Panc1 (cell line): ENCODE measurements at regions not wholly inside any gene's neighbourhood (a gene's known extent, or its start where the extent isn't known, plus 50 kb on each side); places are given as distances from the start of the nearest gene placed in this dataset.
"Not testable (repeated sequence)": the region's sequence is repeated elsewhere in the genome, so short reads cannot be mapped to it uniquely, and the experiment has no call there.

Source experiments
- ATAC-seq: fragments of 200-7000 bp; cut with Tn5 transposase; 2 replicates; pipeline ENCODE4 v1.9.1; 2020; ENCODE audit warnings: mild to moderate bottlenecking, moderate library complexity
- BruUV-seq: library from RNA; stranded (reverse); fragments of 400-500 nt; replicated peaks from 2 replicates; lab custom pipeline; 2021; lab: Mats Ljungman, UMichigan
- CTCF ChIA-PET: fragments of 300-600 bp; sonication (Branson Sonifier 250); formaldehyde crosslinking; loops from one replicate; lab custom pipeline; 2022; ENCODE audit warnings: antibody characterized with exemption; lab: Charles Lee
- POLR2A ChIA-PET: fragments of 300-600 bp; sonication (Branson Sonifier 250); formaldehyde crosslinking; loops from one replicate; lab custom pipeline; 2022; ENCODE audit warnings: antibody characterized with exemption; lab: Charles Lee
- DNase-seq: peaks from one replicate; pipeline ENCODE4 v3.0.0-alpha.2; 2010; ENCODE audit warnings: low read depth, low spot score
- H3K27ac ChIP-seq: 2 replicates; pipeline ENCODE4 v1.5.1; 2011; ENCODE audit warnings: mild to moderate bottlenecking, low read length, inconsistent platforms
- H3K27me3 ChIP-seq: fragments of 200-500 bp; sonication (Bioruptor generic); 2 replicates; pipeline ENCODE4 v1.6.0; 2014; ENCODE audit warnings: low read length, inconsistent platforms; ENCODE audit not compliant: control insufficient read depth, insufficient read depth
- H3K36me3 ChIP-seq: fragments of 200-500 bp; sonication (Bioruptor generic); 2 replicates; pipeline ENCODE4 v1.5.1; 2014; ENCODE audit warnings: inconsistent platforms, mild to moderate bottlenecking, low read length, moderate library complexity; ENCODE audit not compliant: control insufficient read depth, insufficient read depth
- H3K4me1 ChIP-seq: 2 replicates; pipeline ENCODE4 v1.5.1; 2011; ENCODE audit warnings: inconsistent platforms, mild to moderate bottlenecking, low read length, moderate library complexity; ENCODE audit not compliant: control insufficient read depth, insufficient read depth
- H3K4me3 ChIP-seq, 2 experiments: 2 replicates each; pipeline ENCODE4 v1.5.1; 2011 to 2012; ENCODE audit warnings: low read depth in 2 of 2, low read length in 2 of 2, mild to moderate bottlenecking in 2 of 2, inconsistent platforms in 1 of 2, moderate library complexity in 1 of 2
- H3K9me3 ChIP-seq: fragments of 200-500 bp; sonication (Bioruptor generic); 2 replicates; pipeline ENCODE4 v1.5.1; 2014; ENCODE audit warnings: low read depth, mild to moderate bottlenecking, inconsistent platforms, low read length, moderate library complexity; ENCODE audit not compliant: control insufficient read depth, insufficient read depth
- POLR2AphosphoS5 ChIP-seq: IDR thresholded peaks from 2 replicates; pipeline ENCODE4 v1.6.1; 2012; ENCODE audit warnings: mild to moderate bottlenecking, low read depth, low read length, moderate library complexity
- SIN3A ChIP-seq: IDR thresholded peaks from 2 replicates; pipeline ENCODE4 v1.6.1; 2012; ENCODE audit warnings: low read depth, mild to moderate bottlenecking, low read length, moderate library complexity, borderline replicate concordance; ENCODE audit not compliant: insufficient read depth
- TCF7L2 ChIP-seq: IDR thresholded peaks from 2 replicates; pipeline ENCODE4 v1.6.1; 2011; ENCODE audit warnings: mild to moderate bottlenecking, low read depth, low read length, inconsistent platforms
- in situ Hi-C: cut with HindIII; loops from 2 replicates; pipeline ENCODE4 v1.10.0; 2016; ENCODE audit warnings: low sequenced_read_pairs, low pct_unique_long_range_greater_than_20kb
- intact Hi-C: fragments of 100-400 bp; cut with micrococcal nuclease; formaldehyde crosslinking; loops from one replicate; pipeline ENCODE4 v1.10.0; 2022; ENCODE audit not compliant: unreplicated experiment
- TF ChIP-seq, protein P1 (sequence below): fragments of 450-650 bp; IDR thresholded peaks from 2 replicates; pipeline ENCODE4 v1.5.1; 2017; ENCODE audit warnings: mild to moderate bottlenecking
- TF ChIP-seq, protein P2 (sequence below), 2 experiments: IDR thresholded peaks; 2 replicates each; pipeline ENCODE4 v1.6.1; 2011 to 2012; ENCODE audit warnings: low read depth in 2 of 2, control low read depth in 1 of 2, low read length in 1 of 2, mild to moderate bottlenecking in 1 of 2, moderate library complexity in 1 of 2; ENCODE audit not compliant: insufficient read depth in 1 of 2

DNA sequence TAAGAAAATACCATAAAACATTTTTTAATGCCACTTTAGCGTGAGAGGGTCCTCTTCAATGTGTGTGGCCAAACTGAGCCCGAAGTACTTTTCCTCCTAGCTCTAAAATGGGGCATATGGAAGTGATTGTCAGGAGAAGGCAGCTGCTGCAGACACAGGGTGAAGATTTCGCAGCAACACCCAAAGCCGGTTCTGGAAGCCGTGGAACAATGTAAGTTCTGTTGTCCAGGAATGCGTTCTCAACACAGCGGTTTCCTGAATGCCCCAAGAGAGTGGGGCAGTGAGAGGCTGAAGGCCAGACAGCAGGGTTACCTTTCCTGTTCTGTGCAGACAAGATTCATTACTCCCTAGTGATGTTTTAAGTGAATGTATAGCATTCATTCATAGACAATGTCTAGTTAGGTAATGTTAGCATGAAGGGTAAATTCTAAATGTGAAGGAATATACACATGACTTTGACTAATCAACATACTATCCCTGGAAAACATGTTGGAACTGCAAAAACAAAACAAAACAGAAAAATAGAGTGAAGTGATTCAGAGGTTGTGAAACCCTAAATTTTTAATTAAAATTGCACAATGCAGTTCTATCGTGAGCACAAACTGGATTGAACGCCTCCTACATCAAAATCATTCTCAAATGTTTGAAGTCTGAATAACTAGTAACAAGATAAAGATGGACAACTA, 197.0 kb upstream of the SEMA6A start:
- Histone ChIP-seq H3K4me3 (no peak overlapping the region), H3K27me3 (peaks cover 3% of the 10 kb centered on the region; the same call in 1 of the 2 replicates), H3K9me3 (no peaks in the 10 kb centered on the region), H3K36me3 (no peaks in the 10 kb centered on the region), H3K27ac (no peak overlapping the region), H3K4me1 (no peaks in the 10 kb centered on the region)
- POLR2A ChIA-PET = no interaction called here
- intact Hi-C loops = no loop called here
- BruUV-seq = no TSS peak
- in situ Hi-C loops = no loop called here
- no peak for ATAC-seq
- CTCF ChIA-PET = no interaction called here
- no peak for TF ChIP-seq SIN3A
- TF ChIP-seq, protein P1, sequence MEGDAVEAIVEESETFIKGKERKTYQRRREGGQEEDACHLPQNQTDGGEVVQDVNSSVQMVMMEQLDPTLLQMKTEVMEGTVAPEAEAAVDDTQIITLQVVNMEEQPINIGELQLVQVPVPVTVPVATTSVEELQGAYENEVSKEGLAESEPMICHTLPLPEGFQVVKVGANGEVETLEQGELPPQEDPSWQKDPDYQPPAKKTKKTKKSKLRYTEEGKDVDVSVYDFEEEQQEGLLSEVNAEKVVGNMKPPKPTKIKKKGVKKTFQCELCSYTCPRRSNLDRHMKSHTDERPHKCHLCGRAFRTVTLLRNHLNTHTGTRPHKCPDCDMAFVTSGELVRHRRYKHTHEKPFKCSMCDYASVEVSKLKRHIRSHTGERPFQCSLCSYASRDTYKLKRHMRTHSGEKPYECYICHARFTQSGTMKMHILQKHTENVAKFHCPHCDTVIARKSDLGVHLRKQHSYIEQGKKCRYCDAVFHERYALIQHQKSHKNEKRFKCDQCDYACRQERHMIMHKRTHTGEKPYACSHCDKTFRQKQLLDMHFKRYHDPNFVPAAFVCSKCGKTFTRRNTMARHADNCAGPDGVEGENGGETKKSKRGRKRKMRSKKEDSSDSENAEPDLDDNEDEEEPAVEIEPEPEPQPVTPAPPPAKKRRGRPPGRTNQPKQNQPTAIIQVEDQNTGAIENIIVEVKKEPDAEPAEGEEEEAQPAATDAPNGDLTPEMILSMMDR = no peak
- TF ChIP-seq POLR2AphosphoS5 = no peak
- TF ChIP-seq TCF7L2 = no peak
- TF ChIP-seq, protein P2, sequence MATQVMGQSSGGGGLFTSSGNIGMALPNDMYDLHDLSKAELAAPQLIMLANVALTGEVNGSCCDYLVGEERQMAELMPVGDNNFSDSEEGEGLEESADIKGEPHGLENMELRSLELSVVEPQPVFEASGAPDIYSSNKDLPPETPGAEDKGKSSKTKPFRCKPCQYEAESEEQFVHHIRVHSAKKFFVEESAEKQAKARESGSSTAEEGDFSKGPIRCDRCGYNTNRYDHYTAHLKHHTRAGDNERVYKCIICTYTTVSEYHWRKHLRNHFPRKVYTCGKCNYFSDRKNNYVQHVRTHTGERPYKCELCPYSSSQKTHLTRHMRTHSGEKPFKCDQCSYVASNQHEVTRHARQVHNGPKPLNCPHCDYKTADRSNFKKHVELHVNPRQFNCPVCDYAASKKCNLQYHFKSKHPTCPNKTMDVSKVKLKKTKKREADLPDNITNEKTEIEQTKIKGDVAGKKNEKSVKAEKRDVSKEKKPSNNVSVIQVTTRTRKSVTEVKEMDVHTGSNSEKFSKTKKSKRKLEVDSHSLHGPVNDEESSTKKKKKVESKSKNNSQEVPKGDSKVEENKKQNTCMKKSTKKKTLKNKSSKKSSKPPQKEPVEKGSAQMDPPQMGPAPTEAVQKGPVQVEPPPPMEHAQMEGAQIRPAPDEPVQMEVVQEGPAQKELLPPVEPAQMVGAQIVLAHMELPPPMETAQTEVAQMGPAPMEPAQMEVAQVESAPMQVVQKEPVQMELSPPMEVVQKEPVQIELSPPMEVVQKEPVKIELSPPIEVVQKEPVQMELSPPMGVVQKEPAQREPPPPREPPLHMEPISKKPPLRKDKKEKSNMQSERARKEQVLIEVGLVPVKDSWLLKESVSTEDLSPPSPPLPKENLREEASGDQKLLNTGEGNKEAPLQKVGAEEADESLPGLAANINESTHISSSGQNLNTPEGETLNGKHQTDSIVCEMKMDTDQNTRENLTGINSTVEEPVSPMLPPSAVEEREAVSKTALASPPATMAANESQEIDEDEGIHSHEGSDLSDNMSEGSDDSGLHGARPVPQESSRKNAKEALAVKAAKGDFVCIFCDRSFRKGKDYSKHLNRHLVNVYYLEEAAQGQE (IDR thresholded peaks at IDR 0.05; ENCODE audit: insufficient read depth in 1 of 2, low read depth in 2 of 2, low read length in 1 of 2) = no peak
- DNase-seq = no peak

- H3K4me1 ChIP-seq, in situ Hi-C loops, DNase-seq, ATAC-seq, H3K27ac ChIP-seq, CTCF ChIA-PET, H3K27me3 ChIP-seq, POLR2A ChIA-PET, H3K9me3 ChIP-seq, H3K4me3 ChIP-seq, BruUV-seq, H3K36me3 ChIP-seq, intact Hi-C loops: not testable (repeated sequence)
Measured at GRCh38 chr5:116769953-116770352, 195.3 kb upstream of the SEMA6A start.

DNA sequence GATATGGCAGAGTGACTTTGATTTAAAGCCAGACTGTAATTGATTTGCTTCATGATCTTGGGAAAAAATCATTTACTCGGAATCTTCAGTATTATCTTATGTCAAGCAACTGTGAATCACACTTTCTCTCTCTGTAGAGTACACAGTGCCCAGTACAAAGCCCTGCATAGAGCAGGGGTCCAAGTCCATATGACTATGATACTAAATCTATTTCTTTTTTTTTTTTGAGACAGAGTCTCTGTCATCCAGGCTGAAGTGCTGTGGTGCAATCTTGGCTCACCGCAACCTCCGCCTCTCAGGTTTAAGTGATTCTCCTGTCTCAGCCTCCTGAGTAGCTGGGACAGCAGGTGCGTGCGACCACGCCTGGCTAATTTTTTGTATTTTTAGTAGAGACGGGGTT, 194.8 kb upstream of the SEMA6A start:
- no peak for TF ChIP-seq SIN3A
- TF ChIP-seq, protein P1 = no peak
- TF ChIP-seq TCF7L2 = no peak
- TF ChIP-seq POLR2AphosphoS5 = no peak
- TF ChIP-seq, protein P2 (IDR thresholded peaks at IDR 0.05; ENCODE audit: insufficient read depth in 1 of 2, low read depth in 2 of 2, low read length in 1 of 2) = no peak
- BruUV-seq = no TSS peak
- Histone ChIP-seq H3K4me3 (no peak overlapping the region), H3K36me3 (no peaks in the 10 kb centered on the region), H3K4me1 (no peaks in the 10 kb centered on the region), H3K27ac (no peak overlapping the region), H3K27me3 (peaks cover 3% of the 10 kb centered on the region; the same call in 1 of the 2 replicates), H3K9me3 (no peaks in the 10 kb centered on the region)
- intact Hi-C loops = no loop called here
- ChIA-PET CTCF (no interaction called here), POLR2A (no interaction called here)
- ATAC-seq = no peak
- no peak for DNase-seq
- in situ Hi-C loops = no loop called here
